ENCODE measurements at regions not wholly inside any gene's neighbourhood (a gene's known extent, or its start where the extent isn't known, plus 50 kb on each side); places are given as distances from the start of the nearest gene placed in this dataset.
"Not testable (repeated sequence)": the region's sequence is repeated elsewhere in the genome, so short reads cannot be mapped to it uniquely, and the experiment has no call there.

DNA sequence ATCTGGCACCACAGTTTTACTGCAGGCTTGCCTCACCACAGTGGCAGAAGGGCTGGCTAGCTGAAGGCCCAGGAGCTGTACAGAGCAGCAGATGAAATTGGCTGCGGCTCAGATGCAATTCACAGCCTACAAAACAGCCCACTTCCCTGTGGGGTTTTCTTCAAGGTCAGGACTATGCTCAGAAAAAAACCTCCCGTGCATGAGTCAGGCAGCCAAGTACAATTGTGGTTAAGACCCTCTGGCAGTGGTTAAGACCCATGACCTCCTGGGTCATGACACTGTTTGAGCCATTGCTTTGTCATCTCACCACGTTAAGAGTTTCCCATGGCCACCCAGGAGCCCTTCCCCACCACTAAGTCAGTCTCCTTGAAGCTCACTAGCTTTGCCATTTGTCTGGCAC lies 276.3 kb downstream of the HNRNPD start:
- peak; percentile 76 for DNase-seq (ENCODE audit: low read depth)

DNA sequence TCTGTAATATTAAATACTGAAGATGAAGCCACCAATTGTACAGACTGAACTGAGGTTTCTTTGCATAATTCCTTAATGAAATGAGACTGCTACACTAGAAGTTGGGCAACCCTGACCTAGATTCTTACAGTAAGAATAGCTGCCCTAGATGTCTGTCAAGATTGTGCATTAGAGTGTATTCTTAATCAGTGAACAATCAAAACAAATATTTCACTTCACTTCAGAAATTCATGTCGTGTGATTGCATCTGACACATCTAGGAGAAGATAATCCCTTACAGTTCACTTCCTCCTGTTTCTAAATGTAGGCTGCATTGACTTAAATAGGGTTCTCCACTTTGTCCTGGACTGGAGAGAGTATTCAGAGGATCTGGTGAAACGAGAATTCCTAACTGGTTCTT lies 283.1 kb downstream of the HNRNPD start:
- no peak for DNase-seq (ENCODE audit: low read depth)

DNA sequence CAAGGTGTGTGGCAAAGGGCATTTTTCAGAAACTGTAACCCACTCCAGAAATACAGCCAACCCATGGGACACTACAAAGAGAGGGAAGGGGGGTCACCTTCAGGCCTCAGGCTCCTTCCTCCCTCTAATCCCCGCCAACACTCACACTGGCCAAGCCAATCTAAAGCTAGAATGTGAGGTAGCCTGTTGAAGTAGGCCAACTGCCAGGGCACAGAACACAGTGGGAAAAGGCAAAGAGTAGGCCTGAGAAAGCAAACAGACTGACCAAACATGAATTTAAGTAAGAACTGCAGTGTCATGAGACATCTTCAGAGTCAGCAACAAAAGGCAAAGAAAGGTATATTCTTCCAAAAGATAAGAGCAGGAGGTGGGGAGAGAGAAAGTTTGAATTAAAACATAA lies 289.0 kb downstream of the HNRNPD start:
- no peak for DNase-seq (ENCODE audit: low read depth)

DNA sequence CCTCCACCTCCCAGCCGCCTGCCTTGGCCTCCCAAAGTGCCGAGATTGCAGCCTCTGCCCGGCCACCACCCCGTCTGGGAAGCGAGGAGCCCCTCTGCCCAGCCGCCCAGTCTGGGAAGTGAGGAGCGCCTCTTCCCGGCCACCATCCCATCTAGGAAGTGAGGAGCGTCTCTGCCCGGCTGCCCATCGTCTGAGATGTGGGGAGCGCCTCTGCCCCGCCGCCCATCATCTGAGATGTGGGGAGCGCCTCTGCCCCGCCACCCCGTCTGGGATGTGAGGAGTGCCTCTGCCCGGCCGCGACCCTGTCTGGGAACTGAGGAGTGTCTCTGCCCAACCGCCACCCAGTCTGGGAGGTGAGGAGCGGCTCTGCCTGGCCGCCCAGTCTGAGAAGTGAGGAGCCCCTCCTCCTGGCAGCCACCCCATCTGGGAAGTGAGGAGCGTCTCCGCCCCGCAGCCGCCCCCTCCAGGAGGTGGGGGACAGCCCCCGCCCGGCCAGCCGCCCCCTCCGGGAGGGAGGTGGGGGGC lies 296.3 kb downstream of the HNRNPD start:
- DNase-seq (ENCODE audit: low read depth), result not testable (repeated sequence)

DNA sequence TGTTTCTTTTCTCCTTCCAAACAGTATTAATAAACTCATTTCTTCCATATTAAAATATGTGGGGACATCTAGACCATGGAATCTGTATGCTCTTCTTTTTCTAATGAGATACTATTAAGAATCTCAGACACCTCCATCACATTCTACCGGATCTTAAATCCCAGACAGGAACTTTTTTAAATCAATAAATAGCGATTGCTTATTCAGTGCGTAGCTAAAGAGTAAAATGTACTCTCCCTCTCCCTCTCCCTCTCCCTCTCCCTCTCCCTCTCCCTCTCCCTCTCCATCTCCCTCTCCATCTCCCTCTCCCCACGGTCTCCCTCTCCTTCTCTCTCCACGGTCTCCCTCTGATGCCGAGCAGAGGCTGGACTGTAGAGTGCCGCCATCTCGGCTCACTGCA lies 297.0 kb downstream of the HNRNPD start:
- no peak for DNase-seq (ENCODE audit: low read depth)

DNA sequence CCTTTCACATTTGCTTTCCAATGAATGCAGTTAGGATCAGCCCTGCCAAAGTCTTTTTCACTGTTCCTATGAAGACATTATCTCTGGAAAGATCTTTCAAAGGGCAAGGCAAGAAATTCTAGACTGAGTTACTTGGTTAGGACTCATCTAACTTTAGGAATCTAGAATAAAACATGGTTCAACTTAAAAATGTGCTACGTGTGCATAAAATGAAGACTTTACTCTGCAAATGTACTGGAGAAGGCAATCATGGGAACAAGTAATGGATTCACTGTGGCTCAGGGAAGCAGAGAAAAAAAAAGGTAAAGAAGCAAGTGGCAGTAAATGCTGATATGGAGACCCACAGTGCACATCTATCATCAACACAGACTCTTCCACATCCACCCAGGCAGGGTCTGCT lies 297.4 kb downstream of the HNRNPD start:
- no peak for DNase-seq (ENCODE audit: low read depth)

DNA sequence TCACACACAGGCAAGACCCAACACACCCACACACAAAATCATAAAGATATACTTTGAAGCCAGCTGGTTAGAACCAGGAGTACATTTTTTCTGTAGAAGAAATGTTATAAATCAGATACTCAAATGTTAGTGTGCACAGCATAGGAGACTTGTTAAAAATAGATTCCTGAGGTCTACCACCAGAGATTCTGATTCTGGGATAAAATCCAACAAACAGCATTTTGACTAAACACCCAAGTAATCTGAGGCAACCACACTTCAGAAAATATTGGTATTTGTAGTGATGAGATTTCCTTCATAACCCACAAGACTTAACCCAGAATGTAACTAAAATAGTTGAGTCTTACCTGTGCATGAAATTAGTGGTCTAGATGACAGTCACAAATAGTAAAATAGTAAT lies 301.8 kb downstream of the HNRNPD start:
- no peak for DNase-seq (ENCODE audit: low read depth)

DNA sequence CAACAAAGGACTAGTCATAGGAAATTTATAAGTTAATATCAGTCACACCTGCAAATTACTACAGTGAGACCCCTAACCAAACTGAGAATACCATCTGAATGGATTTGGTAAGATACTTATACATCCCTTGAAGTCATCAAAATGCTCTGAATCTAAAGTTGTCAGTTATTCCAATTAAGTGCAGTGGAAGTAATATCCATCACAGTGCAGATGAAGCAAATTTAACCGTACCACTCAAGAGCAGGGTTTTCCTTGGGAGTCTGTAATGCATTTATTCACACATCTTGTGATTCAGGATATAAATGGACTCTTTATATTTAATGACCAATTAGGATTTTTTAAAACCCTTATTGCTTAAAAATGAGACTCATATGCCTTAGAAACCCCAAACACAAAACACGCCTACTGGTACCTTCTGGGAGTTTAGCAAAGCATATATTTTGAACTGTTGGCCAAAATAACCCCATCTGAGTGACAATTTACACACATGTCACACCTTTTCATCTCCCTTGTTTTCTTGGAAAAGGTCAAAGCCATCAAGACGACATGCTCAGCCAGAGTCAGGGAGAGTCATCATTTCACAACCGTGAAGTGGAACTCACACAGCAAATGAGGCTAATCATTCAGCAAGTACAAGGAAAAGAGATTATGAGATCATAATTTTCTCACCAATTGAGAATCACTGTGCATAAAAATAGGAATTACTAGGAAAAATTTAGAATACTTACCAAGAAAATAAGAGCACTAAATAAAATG lies 303.7 kb downstream of the HNRNPD start:
- DNase-seq (ENCODE audit: low read depth), result no peak

DNA sequence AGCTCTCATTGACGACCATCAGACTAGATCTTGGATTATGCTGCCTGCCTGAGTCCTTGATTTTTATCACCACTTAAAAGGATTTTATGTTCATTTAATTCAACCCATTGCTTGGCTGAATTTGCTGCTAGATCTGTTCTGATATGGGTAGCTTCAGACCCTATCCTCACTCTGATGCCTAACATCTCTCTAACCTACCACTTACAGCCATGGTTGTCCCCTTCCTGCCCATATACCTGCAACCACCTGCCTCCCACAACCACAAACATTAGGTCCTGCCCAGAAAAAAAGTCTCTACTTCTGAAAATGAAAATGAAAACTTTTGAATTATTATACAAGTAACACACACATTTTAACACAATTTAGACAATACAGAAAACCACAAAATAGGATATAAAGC lies 310.8 kb downstream of the HNRNPD start:
- no peak for DNase-seq (ENCODE audit: low read depth)

DNA sequence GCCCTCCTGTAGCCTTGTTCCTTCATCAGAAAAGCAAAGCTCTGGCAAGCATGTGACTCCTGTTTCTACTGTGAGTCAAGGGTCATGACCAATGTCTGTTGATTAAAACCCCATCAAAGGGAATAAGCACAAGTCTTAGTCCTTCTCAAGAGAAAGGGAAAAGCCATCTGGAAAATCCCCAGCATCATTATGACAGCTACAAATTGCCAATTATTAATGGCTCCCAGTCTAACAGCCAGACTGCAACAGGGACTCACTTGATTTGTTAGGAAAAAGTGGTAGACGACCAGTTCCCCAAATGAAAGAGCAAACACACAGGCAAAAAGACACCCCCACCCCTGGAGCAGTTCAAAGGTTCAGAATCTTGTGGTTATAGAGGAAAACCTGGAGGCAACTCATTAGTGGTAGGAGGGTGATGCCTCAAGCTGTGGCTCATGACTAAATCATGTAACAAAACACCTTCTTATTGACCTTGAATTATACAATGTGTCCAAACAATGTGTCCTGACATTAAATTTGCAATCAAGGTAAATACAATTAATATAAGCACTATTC lies 315.7 kb downstream of the HNRNPD start:
- DNase-seq (ENCODE audit: low read depth), result no peak

DNA sequence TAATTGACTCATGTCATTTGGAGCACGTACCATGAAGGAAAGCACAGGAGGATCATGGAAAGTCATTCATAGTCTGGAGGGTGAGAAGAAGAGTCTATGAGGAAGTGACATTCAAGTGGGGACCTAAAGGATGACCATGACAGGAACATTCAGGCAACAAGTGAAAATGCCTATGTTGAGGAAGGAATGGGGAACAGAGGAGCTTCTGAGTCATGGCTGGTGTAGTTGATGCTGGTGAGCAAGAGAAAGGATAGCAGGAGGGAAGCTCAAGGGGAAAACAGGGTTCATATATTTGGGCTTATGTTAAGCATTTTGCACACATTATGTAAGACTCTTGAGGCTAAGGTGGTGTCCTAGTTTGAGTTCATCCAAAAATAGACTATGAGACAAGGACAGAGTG lies 318.6 kb downstream of the HNRNPD start:
- DNase-seq (ENCODE audit: low read depth), result no peak

DNA sequence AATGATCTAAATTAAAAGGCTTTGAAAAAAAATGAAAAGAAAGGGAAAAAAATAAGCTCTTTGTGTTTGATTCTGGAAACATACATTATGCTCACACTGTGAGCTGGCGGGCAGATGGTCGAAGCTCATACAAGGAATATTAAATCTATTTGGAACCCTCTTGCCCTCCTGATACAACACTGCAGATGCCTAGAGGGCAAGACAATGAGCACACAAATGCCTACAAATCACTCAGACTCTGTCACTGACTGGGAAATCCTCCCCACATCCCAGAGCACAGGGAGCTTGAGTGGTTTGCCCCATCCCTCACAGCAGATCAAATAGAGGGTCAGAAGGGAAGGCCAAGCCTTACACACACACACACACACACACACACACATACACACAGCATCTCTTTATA lies 320.4 kb downstream of the HNRNPD start:
- no peak for DNase-seq (ENCODE audit: low read depth)

DNA sequence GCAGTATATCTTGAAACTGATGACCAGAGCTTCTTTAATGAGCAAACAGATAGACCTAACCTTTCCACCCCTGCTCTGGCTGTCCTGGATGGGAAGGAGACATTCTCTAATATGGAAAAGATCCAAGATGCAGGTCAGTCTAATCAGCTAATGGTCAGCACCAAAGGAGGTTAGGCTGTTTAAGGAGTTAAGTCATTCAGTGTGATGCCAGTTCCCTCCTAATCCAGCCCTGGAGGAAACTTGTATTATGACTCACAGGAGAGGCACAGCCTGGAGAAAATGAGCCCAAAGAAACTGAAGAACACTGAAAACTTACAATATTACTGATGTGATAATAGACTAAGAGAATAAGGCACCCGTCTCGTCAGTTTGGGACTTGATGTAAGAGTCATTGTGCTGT lies 323.0 kb downstream of the HNRNPD start:
- no peak for DNase-seq (ENCODE audit: low read depth)

DNA sequence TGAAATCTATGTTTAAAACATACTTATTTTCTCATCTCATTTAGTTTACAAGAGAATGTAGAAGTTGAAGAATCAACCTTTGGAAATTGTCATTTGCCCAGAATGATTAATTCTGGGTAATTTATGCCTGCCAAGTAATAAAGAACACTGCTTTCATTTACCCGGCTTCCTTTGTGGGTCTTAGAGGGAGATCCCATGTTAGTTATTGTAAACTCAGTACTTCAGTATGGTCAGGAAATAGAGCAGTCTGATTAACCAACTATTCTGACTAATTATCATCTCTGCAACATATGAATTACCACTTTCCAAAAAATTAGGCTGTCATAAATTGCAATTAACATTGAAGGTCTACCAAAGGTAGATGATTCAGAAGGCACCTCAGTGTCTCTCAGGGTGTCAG lies 324.5 kb downstream of the HNRNPD start:
- no peak for DNase-seq (ENCODE audit: low read depth)

DNA sequence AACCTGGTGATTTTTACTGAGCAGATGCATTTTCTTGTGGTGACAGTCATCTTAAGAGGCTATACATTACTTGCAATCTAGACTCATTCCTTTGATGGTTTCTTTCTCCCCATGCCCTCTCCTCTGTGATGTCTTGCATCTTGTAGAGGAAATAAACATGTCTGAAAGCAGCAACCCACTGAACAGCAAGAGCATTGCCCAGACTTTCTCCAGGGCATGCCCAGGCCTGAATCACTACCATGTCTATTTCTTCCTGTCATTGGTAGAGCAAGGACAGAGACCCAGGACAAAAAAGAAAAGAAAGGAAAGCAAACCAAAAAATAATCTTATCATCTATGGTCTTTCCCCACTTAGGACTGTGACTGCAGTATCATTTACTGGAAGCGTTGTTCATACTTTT lies 326.1 kb downstream of the HNRNPD start:
- no peak for DNase-seq (ENCODE audit: low read depth)

DNA sequence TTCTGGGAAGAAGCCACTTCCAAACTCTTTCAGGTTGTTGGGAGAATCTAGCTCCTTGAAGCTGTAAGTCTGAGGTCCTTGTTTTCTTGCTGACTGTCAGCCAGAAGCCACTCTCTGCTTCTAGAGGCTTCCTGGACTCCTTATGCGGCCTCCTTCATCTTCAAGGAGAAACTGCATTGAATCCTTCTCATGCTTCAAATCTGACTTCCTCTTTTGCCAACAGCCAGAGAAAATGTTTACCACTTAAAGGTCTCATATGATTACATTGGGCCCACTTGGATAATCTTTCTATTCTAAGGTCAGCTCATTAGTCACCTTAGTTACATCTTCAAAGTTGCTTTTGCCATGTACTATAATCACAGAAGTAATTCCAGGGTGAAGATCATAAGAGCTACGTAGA lies 327.0 kb downstream of the HNRNPD start:
- no peak for DNase-seq (ENCODE audit: low read depth)

DNA sequence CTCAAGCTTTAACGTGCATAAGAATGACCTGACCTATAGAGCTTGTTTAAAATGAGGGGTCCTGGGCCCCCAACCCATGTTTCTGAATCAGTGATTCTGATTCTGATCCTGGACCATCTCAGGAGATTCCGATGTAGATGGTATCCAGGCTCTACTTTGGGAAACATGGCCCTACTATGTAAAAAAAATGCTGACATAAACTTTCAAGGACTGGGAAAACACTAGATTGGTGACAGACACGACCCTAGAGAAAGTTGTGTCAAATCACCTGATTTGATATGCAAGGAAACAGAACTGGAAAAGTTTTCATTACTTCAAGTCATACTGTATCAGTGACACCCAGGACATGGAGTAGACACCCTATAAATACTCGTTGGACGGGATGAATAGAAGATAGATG lies 328.5 kb downstream of the HNRNPD start:
- no peak for DNase-seq (ENCODE audit: low read depth)

DNA sequence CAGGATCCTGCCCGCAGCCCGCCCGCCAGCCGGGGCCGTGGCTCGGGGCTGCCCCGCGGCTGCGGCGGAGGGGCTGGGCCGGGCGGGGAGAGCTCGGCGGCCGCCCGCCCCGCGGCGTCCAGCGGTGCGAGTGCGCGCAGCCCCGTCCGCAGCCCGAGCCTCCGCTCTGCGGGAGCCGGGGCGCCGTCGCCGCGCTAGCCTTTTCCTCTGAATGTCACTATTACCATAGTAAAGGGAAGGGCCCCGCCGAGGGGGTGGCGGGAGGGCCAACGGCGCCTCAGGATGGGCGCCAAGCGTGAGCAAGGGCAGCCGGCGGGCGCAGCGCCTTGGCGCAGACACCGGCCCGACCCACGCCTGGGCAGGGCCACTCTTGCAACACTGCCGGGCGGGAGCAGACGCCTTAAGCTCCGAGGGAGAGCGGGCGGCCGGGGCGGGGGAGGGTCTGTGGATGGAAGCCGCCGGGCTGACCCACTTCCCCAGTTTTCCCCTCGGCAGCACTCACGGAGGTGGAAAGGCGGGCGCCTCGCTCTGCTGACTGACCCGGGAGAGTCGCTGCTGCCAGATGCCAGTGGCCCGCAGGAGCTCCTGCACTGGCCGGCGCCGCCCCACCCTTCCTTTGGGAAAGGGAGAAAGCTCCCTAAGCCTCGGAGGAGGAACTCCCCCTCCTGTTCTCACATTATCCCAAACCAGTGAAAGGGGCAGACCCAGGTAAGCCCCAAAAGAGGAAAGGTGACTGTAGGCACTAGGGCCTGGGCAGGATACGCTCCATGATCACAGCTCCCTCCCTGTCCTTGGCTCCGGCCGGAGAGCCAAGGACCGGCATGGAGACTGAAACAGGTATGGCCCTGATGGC lies 329.4 kb downstream of the HNRNPD start:
- peak; percentile 14 for DNase-seq (ENCODE audit: low read depth)

DNA sequence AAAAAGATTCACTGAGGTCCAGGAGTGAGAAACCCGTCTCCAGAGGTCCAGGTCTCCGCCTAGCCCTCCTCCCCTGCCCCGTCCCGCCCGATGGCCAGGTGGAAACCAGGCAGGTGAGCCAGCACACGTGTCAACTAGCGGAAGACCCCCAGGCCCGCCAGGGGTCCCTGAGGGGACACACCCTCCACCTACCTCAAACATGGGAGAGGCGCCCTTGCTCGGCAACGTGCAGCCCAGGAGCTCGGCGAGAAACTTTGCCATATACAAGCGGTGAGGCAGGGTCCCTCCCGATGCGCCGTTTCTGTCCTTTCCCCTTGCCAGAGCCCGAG lies 330.0 kb downstream of the HNRNPD start:
- DNase-seq (ENCODE audit: low read depth), result no peak

DNA sequence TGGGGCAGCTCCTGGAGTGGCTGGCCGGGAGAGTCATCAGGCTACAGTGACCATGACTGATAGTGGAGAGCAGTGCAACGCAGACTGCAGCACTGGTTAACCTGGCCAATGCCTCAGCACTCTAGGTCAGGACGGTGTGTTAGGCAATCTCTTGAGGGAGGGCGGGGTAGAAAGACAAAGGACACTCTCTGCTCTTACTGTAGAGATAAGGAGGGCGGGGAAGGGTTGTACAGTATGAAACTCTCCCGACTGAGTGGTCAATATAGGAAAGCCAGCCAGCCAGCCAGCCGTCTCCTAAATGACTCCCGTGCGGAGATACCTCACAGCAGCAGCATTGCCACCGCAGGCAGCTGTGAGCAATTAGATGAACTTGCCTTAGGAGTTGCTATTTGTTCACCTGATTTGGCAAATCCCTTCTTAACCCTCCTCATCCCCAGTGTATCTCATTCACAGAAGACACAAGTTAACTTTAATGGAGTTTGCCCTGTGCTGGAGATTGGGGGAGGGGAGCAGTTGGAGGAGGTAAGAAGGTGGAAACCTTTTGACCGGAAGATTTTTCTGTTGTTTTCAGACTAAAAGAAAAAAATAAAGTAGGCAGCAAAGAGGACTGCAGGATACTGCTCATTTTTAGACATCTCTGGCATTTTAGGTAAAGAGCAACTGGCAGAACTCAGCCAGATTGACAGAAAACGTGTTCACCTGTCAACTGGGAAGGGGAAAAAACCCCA lies 330.5 kb downstream of the HNRNPD start:
- DNase-seq (ENCODE audit: low read depth), result no peak

DNA sequence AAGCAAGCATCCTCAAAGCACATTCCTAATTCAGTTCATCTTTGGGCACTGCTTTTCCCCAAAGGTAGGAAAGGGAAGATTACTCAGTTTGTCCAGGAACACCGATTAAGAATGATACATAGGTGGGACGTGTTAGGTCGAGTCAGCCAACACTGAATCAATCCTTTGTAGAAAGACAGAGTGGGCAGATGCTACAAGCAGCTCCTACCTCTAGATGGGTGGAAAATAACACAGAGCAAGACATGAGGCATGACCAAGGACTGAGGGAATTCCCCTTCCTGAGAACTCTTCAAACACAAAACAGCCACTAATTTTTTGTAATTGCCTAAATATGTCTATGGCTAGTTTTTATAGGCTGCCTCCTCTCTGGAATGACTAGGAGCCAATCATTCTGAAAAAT lies 331.7 kb downstream of the HNRNPD start:
- DNase-seq (ENCODE audit: low read depth), result no peak

DNA sequence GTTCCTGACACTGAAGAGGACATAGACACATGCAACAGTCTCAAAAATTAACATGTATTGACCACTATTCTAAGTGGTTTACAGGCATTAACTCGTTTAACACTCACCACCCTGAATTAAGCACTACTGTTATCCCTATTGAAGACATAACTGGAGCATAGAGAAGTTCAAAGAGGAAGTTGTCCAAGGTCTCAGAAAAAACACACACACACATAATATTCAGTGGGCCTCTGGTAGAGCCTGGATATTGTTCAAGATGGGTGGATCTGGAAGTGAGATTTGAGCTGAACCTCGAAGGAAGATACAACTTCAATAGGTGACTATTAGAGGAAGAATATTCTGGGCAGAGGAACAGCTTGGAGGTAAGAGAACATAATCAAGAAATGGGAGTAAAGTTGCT lies 334.9 kb downstream of the HNRNPD start:
- no peak for DNase-seq (ENCODE audit: low read depth)

Data from HT1080 (cell line).